GM06990 (cell line): ENCODE measurements at regions not wholly inside any gene's neighbourhood (a gene's known extent, or its start where the extent isn't known, plus 50 kb on each side); places are given as distances from the start of the nearest gene placed in this dataset.
"Not testable (repeated sequence)": the region's sequence is repeated elsewhere in the genome, so short reads cannot be mapped to it uniquely, and the experiment has no call there.

Experiments used
- DNase-seq: peaks from one replicate; pipeline ENCODE4 v3.0.0-alpha.2; 2011; ENCODE audit not compliant: insufficient read length; ENCODE audit errors: extremely low read depth
- H3K27me3 ChIP-seq: replicated peaks from 2 replicates; pipeline ENCODE4 v1.6.0; 2011; ENCODE audit warnings: low read length; ENCODE audit not compliant: control insufficient read depth, insufficient read depth
- H3K36me3 ChIP-seq: 2 replicates; pipeline ENCODE4 v1.5.1; 2011; ENCODE audit warnings: low read length; ENCODE audit not compliant: control insufficient read depth, insufficient read depth
- H3K4me3 ChIP-seq: replicated peaks from 2 replicates; pipeline ENCODE4 v1.5.1; 2011; ENCODE audit warnings: low read depth, mild to moderate bottlenecking, control low read depth, low read length
- TF ChIP-seq, protein P1 (sequence below): IDR thresholded peaks from 2 replicates; pipeline ENCODE4 v1.5.1; 2011; ENCODE audit warnings: low read length, control low read depth, mild to moderate bottlenecking, inconsistent platforms; ENCODE audit not compliant: insufficient read depth, poor library complexity, severe bottlenecking

DNA sequence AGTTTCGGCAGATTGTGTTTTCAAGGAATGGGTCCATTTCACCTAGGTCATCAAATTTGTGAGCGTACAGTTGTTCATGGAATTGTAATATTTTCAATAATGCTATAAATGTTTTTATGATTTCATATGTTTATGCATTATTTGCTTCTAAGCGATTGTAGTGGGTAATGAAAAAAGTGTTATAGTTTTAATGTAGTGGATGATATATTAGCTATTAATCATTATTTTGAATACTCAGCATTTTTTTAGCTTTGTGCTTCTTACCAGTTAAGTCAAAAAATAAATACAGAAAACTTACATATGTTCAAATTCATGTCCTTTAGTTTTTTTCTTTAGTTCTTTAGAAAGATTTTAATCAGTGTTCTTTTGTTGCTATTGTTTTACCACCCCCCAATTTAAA lies 677.0 kb downstream of the STK39 start:
- Histone ChIP-seq H3K36me3 (no peaks in the 10 kb centered on the region), H3K4me3 (no peak overlapping the region), H3K27me3 (no peaks in the 10 kb centered on the region)
- TF ChIP-seq, protein P1, sequence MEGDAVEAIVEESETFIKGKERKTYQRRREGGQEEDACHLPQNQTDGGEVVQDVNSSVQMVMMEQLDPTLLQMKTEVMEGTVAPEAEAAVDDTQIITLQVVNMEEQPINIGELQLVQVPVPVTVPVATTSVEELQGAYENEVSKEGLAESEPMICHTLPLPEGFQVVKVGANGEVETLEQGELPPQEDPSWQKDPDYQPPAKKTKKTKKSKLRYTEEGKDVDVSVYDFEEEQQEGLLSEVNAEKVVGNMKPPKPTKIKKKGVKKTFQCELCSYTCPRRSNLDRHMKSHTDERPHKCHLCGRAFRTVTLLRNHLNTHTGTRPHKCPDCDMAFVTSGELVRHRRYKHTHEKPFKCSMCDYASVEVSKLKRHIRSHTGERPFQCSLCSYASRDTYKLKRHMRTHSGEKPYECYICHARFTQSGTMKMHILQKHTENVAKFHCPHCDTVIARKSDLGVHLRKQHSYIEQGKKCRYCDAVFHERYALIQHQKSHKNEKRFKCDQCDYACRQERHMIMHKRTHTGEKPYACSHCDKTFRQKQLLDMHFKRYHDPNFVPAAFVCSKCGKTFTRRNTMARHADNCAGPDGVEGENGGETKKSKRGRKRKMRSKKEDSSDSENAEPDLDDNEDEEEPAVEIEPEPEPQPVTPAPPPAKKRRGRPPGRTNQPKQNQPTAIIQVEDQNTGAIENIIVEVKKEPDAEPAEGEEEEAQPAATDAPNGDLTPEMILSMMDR = no peak
- no peak for DNase-seq

DNA sequence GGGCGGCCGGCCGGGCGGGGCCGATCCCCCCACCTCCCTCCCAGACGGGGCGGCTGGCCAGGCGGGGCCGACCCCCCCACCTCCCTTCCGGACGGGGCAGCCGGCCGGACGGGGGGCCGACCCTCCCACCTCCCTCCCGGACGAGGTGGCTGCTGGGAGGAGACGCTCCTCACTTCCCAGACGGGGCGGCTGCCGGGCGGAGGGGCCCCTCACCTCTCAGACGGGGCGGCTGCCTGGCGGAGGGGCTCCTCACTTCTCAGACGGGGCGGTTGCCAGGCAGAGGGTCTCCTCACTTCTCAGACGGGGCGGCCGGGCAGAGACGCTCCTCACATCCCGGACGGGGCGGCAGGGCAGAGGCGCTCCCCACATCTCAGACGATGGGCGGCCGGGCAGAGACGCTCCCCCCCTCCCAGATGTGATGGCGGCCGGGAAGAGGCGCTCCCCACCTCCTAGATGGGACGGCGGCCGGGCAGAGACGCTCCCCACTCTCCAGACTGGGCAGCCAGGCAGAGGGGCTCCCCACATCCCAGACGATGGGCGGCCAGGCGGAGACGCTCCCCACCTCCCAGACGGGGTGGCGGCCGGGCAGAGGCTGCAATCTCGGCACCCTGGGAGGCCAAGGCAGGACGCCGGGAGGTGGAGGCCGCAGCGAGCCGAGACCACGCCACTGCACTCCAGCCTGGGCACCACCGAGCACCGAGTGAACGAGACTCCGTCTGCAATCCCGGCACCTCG lies 675.8 kb downstream of the XIRP2 start:
- not testable (repeated sequence) for H3K36me3 ChIP-seq, H3K27me3 ChIP-seq, DNase-seq, H3K4me3 ChIP-seq

DNA sequence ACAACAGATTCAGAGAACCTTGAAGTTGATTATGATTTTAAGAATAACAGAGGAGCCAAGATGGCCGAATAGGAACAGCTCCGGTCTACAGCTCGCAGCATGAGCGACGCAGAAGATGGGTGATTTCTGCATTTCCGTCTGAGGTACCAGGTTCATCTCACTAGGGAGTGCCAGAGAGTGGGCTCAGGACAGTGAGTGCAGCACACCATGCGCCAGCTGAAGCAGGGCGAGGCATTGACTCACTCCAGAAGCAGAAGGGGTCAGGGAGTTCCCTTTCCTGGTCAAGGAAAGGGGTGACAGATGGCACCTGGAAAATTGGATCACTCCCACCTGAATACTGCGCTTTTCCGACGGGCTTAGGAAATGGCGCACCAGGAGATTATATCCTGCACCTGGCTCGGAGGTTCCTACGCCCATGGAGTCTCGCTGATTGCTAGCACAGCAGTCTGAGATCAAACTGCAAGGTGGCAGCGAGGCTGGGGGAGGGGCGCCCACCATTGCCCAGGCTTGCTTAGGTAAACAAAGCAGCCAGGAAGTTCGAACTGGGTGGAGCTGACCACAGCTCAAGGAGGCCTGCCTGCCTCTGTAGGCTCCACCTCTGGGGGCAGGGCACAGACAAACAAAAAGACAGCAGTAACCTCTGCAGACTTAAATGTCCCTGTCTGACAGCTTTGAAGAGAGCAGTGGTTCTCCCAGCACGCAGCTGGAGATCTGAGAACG lies 670.2 kb downstream of the XIRP2 start:
- DNase-seq, H3K27me3 ChIP-seq, H3K4me3 ChIP-seq, H3K36me3 ChIP-seq: not testable (repeated sequence)

DNA sequence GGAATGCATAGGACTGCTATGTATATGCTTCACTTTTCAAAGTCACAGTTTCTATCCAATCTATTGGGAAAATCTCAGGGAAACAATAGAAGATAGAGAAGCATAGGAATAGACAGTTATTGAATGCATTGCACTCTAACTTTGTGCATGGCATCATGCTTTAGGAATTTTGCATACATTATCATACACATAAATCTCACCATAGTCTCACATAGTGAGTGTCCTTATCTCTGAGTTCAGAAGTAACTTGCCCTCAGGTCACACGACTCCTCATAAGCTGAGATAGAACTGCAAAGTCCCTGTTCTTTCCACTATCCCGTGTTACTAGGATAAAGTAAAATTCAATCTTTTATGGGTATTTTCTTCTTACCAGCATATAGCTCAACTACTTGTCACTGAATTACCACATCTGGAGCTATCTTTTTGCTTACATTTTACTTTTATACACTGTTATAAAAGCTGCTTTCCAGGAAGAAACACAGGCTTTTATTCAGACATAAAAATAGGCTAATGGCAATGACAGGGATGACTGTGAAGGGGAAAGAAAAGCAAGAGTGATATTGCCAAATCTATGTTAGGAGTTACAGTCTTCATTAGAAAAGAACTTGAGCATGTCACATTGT lies 666.9 kb downstream of the XIRP2 start:
- Histone ChIP-seq H3K4me3 (no peak overlapping the region), H3K36me3 (no peaks in the 10 kb centered on the region)
- TF ChIP-seq, protein P1 = no peak

DNA sequence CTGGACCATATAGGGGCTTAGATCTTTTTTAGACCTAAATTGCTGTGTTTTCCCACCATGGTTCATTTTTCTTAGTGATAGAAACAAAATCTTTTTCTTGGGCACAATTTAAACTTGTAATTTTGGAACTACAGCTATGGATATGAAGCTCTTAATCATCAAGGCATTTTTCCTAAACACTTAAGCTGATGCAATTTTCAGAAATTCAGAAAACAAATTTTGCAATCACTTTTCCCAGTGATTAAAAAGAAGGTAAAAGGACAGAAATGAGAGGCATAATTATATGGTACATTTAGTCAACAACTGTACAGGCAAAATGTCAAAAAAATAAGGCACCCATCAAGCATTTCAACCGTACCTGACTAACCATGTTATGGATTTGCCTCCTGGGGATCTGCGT lies 665.4 kb downstream of the XIRP2 start:
- TF ChIP-seq, protein P1 = no peak
- Histone ChIP-seq H3K36me3 (no peaks in the 10 kb centered on the region), H3K27me3 (no peaks in the 10 kb centered on the region), H3K4me3 (no peak overlapping the region)
- DNase-seq = no peak

More for the DNA sequence above, 666.9 kb downstream of the XIRP2 start:
- no peaks in the 10 kb centered on the region for H3K27me3 ChIP-seq
- no peak for DNase-seq

DNA sequence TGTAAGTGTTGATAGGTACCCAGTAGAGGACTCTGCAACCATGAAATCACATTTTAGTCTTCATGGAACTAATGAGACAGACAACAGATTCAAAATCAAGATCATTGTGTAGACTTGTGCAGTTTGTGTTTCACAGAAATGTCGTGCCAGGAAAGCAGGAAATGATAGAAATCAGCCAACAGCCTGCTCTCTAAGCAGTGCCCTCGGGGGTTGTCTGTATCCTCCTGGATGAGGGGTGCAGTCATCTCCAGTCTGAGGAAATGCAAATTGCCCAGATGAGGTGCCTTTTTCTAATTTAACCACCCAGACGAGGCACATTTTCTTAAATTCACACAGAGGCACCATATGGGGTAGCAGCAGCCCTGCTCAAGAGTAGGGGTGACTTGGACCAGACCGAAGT lies 663.1 kb downstream of the XIRP2 start:
- no peak for DNase-seq
- Histone ChIP-seq H3K36me3 (no peaks in the 10 kb centered on the region), H3K4me3 (no peak overlapping the region), H3K27me3 (no peaks in the 10 kb centered on the region)
- TF ChIP-seq, protein P1 = no peak
